GM12892 (cell line): ENCODE measurements at regions not wholly inside any gene's neighbourhood (a gene's known extent, or its start where the extent isn't known, plus 50 kb on each side); places are given as distances from the start of the nearest gene placed in this dataset.
"Not testable (repeated sequence)": the region's sequence is repeated elsewhere in the genome, so short reads cannot be mapped to it uniquely, and the experiment has no call there.

Source experiments
- DNase-seq: peaks from one replicate; pipeline ENCODE4 v3.0.0; 2011; ENCODE audit not compliant: insufficient read length
- FAIRE-seq: peaks from 2 replicates; lab custom pipeline; 2011; peaks lifted over from hg19 to GRCh38; lab: Jason Lieb, UNC
- POLR2A ChIP-seq: IDR thresholded peaks from 2 replicates; pipeline ENCODE4 v1.6.1; 2011; ENCODE audit warnings: low read depth, low read length, control low read depth
- POLR2AphosphoS5 ChIP-seq: IDR thresholded peaks from 2 replicates; pipeline ENCODE4 v1.6.1; 2011; ENCODE audit warnings: low read depth, low read length, control low read depth
- TAF1 ChIP-seq: IDR thresholded peaks from 2 replicates; pipeline ENCODE4 v1.6.1; 2011; ENCODE audit warnings: low read depth, mild to moderate bottlenecking, control low read depth, low read length, borderline replicate concordance

- TF ChIP-seq POLR2A (no peak), TAF1 (no peak), POLR2AphosphoS5 (no peak)
- DNase-seq (no peak), FAIRE-seq (no peak)
Measured at GRCh38 chr1:4486408-4487120, 167.8 kb upstream of the AJAP1 start.

DNA sequence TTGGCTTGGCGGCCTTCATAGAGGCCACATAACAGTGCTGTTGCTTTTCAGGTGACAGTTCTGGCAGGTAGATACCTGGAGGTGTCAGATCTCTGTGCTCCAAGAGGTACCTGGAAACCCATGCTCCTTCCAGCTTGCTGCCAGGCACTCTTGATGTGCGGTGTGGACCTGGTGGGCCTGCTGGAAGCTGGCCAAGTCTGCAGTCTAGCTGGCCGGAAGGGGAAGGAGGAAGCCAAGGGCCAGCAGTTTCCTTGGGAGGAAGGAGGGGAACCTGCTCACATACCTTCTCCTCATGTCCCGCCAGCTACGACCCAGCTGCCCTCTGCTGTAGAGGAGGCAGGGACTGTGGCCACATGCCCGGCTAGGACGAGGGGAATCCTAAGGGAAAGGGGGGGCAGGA, 166.4 kb upstream of the AJAP1 start:
- TF ChIP-seq TAF1 (no peak), POLR2AphosphoS5 (no peak), POLR2A (no peak)
- no peak for DNase-seq
- FAIRE-seq = no peak

DNA sequence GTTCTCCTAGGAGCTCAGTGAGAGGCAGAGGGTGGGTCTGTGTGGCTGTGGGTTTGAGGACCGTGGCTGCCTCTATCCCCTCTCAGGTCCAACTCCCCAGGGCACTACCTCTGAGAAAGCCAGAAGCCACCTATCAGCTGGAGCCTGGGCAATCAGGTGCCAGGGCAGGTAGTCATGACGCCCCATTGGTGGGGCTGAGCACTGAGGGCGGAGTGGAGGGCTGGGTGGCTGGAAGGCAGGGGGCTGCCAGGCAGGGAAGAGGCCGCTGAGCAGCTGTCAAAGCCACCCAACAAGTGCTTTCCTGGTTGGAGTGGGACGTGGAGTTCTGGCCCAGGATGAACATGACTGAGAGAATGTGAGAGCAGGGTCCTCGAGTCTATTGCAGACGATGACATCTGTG, 164.9 kb upstream of the AJAP1 start:
- DNase-seq (no peak), FAIRE-seq (no peak)
- TF ChIP-seq POLR2A = no peak
- TF ChIP-seq POLR2AphosphoS5 = no peak
- no peak for TF ChIP-seq TAF1

- FAIRE-seq = not testable (repeated sequence)
Measured at GRCh38 chr1:4489992-4490391, 164.4 kb upstream of the AJAP1 start.

DNA sequence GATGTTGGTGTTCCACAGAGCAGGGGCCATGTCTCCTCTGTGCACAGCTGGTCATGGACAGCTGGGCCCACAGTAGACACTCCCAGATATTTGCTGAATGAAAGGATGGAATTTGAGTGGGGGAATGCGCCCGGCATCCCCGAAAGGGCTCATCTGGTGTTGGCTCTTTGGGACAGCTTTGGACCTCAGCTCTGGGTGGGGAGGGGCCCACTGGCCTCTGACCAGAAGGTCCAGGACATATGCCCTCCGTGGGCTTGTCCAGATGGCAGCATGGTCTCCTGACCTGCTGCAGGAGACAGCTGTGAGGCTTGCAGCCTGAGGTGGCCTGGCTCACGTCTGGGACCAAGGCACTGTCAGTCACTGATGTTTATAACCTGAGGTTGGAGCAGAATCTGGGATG, 160.4 kb upstream of the AJAP1 start:
- DNase-seq = no peak
- no peak for TF ChIP-seq POLR2A
- TF ChIP-seq POLR2AphosphoS5 = no peak
- TF ChIP-seq TAF1 = no peak
- FAIRE-seq = no peak

More at GRCh38 chr1:4489992-4490391, 164.4 kb upstream of the AJAP1 start:
- DNase-seq = not testable (repeated sequence)

DNA sequence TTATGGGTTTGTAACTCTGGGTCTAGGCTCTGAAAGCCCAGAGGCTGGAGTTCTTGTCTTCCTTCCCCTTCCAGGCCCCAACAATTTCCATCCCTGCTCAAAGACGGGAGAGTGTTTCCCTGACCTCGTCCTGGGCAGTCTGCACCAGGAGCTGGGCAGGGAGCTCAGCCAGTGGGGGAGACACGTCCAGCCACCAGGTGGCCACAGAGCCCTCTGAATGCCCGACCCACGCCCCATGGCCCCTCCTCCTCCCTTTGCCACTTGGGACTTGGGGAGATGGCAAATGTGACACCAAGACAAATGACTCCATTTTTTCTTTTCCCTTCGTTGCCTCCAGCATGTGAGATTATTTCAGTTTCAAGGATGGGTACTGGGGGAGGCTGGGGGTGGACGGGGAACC, 159.9 kb upstream of the AJAP1 start:
- DNase-seq = no peak
- TF ChIP-seq POLR2AphosphoS5 = no peak
- TF ChIP-seq TAF1 = no peak
- TF ChIP-seq POLR2A = no peak
- FAIRE-seq = no peak

DNA sequence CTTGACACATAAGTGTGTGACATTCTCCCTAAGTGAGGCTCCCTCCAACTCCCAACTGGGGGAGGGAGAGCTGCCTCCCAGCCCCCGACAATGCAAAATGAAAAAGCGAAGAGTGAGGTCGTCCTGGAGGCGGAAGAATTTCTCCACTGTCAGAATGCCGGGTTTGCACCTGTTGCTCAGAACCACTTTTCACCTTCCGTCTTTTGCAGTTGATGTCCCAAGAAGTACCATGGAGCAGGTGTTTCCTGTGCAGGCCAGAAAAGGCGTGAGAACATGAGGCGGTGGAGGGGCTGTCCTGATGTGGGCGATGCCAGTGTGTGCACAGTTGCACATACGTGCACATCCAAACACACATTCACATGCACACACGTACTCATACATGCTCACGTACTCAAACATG, 158.6 kb upstream of the AJAP1 start:
- no peak for TF ChIP-seq POLR2A
- TF ChIP-seq TAF1 = no peak
- no peak for TF ChIP-seq POLR2AphosphoS5
- DNase-seq (no peak), FAIRE-seq (no peak)

DNA sequence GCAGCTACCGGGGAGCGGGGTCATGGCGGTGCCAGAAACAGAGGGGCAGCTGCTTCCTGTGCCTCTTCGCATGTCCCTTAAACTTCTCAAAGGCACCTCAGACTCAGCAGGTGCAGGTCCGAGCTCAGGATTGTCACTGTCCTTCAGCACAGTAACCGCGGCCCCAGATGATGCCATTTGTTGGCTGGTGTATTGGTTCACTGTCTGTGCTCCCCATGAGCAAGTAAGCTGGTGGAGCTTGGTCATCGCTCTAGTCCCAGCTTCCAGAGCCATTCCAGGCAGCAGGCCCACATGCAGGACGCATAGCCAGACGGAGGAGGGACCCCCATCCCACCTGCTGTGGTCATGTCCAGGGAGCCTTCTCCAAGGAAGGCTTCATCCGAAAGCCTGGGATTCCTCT, 154.0 kb upstream of the AJAP1 start:
- TF ChIP-seq POLR2A = no peak
- TF ChIP-seq TAF1 = no peak
- TF ChIP-seq POLR2AphosphoS5 = no peak
- no peak for DNase-seq
- FAIRE-seq = no peak

DNA sequence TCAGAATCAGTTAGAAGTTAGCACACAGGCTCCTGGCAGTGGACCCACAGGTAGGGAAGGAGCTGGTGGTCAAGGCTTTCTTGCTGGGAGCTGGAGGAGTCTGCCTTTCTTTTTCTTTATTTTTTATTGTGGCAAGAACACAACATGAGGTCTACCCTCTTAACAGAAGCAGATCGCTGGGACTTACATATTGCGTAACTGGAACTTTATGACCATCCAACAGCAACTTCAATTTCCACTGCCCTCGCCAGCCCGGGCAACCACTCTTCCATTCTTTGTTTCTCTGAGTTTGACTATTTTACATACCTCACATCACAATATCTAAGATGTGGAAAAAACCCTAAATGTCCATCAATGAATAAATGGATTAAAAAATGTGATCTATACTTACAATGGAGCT, 147.8 kb upstream of the AJAP1 start:
- TF ChIP-seq POLR2A (no peak), TAF1 (no peak), POLR2AphosphoS5 (no peak)
- FAIRE-seq = no peak
- DNase-seq = no peak

GRCh38 chr1:4509206-4509605, 145.2 kb upstream of the AJAP1 start:
- DNase-seq (no peak), FAIRE-seq (no peak)
- TF ChIP-seq POLR2AphosphoS5 = no peak
- TF ChIP-seq POLR2A = no peak
- no peak for TF ChIP-seq TAF1

GRCh38 chr1:4510276-4510691, 144.1 kb upstream of the AJAP1 start:
- FAIRE-seq (no peak), DNase-seq (no peak)
- TF ChIP-seq POLR2A (no peak), TAF1 (no peak), POLR2AphosphoS5 (no peak)

GRCh38 chr1:4511374-4511773, 143.0 kb upstream of the AJAP1 start:
- no peak for DNase-seq
- no peak for FAIRE-seq
- no peak for TF ChIP-seq POLR2A
- no peak for TF ChIP-seq POLR2AphosphoS5
- TF ChIP-seq TAF1 = no peak

- TF ChIP-seq TAF1 = no peak
- TF ChIP-seq POLR2AphosphoS5 = no peak
- TF ChIP-seq POLR2A = no peak
- DNase-seq = no peak
- FAIRE-seq = no peak
Measured at GRCh38 chr1:4512636-4513035, 141.8 kb upstream of the AJAP1 start.
